Tibial nerve (tissue), 4 donors: ENCODE measurements at regions not wholly inside any gene's neighbourhood (a gene's known extent, or its start where the extent isn't known, plus 50 kb on each side); places are given as distances from the start of the nearest gene placed in this dataset.

Source experiments
- DNase-seq, 2 donors: peaks; one replicate each; pipeline ENCODE4 v3.0.0-alpha.2; 2019; ENCODE audit warnings: low spot score in 2 of 2
- H3K27ac ChIP-seq, 4 donors: fragments of 200-600 bp; sonication (generic) in 3 of 4; one replicate each; pipeline ENCODE4 v1.5.1; 2017 to 2019; ENCODE audit warnings: mild to moderate bottlenecking in 1 of 4
- H3K27me3 ChIP-seq, 2 donors: fragments of 200-600 bp; sonication (generic) in 1 of 2; one replicate each; pipeline versions ENCODE4 v1.5.1 to v1.6.0; 2017 to 2019
- H3K36me3 ChIP-seq, 3 donors: fragments of 200-600 bp; sonication (generic); one replicate each; pipeline ENCODE4 v1.5.1; 2018 to 2019
- H3K4me1 ChIP-seq, 4 donors: fragments of 200-600 bp; sonication (generic) in 3 of 4; one replicate each; pipeline ENCODE4 v1.5.1; 2017 to 2019
- H3K4me3 ChIP-seq, 4 donors: fragments of 200-600 bp; sonication (generic) in 3 of 4; one replicate each; pipeline ENCODE4 v1.5.1; 2017 to 2019; ENCODE audit warnings: mild to moderate bottlenecking in 1 of 4, moderate library complexity in 1 of 4
- H3K9me3 ChIP-seq, 4 donors: fragments of 200-600 bp; sonication (generic) in 3 of 4; one replicate each; pipeline ENCODE4 v1.5.1; 2017 to 2019
- CTCF ChIP-seq, 5 experiments: fragments of 200-600 bp in 3 of 5; fragments of 450-650 bp in 2 of 5; sonication (generic) in 3 of 5; IDR thresholded peaks; one replicate each; pipeline ENCODE4 v1.5.1; 2016 to 2019; ENCODE audit warnings: antibody characterized with exemption in 5 of 5, mild to moderate bottlenecking in 3 of 5, moderate library complexity in 2 of 5
- EP300 ChIP-seq, 2 donors: sonication (generic); formaldehyde crosslinking; IDR thresholded peaks; one replicate each; pipeline ENCODE4 v1.6.1; 2017; ENCODE audit warnings: antibody characterized with exemption in 2 of 2, mild to moderate bottlenecking in 1 of 2
- POLR2A ChIP-seq, 2 donors: fragments of 450-650 bp; IDR thresholded peaks; one replicate each; pipeline ENCODE4 v1.6.1; 2017; ENCODE audit warnings: antibody characterized with exemption in 2 of 2, mild to moderate bottlenecking in 2 of 2, moderate library complexity in 2 of 2
- WGBS, 2 donors: methylation state at CpG; one replicate each; pipeline ENCODE4 v1.1.5; 2018; 5-methylcytosine and 5-hydroxymethylcytosine counted together

GRCh38 chr5:124474528-124475215, 271.8 kb downstream of the ZNF608 start:
- 49 to 54% methylated on average over 3 of the region's 3 CpGs for WGBS, 2 donors
- Histone ChIP-seq H3K4me1 (no peaks in the 10 kb centered on the region), H3K27ac (no peak overlapping the region), H3K36me3 (no peaks in the 10 kb centered on the region), H3K27me3 (no peaks in the 10 kb centered on the region), H3K9me3 (no peaks in the 10 kb centered on the region), H3K4me3 (no peak overlapping the region)
- DNase-seq, result no peak
- TF ChIP-seq POLR2A (IDR thresholded peaks at IDR 0.05) (no peak), EP300 (IDR thresholded peaks at IDR 0.05) (no peak), CTCF (IDR thresholded peaks at IDR 0.05) (no peak)

GRCh38 chr5:124468671-124469411, 277.6 kb downstream of the ZNF608 start:
- H3K36me3 ChIP-seq, result no peaks in the 10 kb centered on the region

GRCh38 chr5:124467745-124468144, 278.7 kb downstream of the ZNF608 start:
- Histone ChIP-seq H3K4me1 (peaks cover 0 to 6% (median 0%) of the 10 kb centered on the region in 4 donors), H3K27me3 (no peaks in the 10 kb centered on the region)
- 82 to 98% methylated on average over 1 of the region's 1 CpG for WGBS, 2 donors

More at GRCh38 chr5:124468671-124469411, 277.6 kb downstream of the ZNF608 start:
- no peak overlapping the region for H3K4me3 ChIP-seq
- DNase-seq, result no peak
- no peak overlapping the region for H3K27ac ChIP-seq
- no peaks in the 10 kb centered on the region for H3K9me3 ChIP-seq
- H3K27me3 ChIP-seq, result no peaks in the 10 kb centered on the region
- TF ChIP-seq CTCF (IDR thresholded peaks at IDR 0.05) (no peak), POLR2A (IDR thresholded peaks at IDR 0.05) (no peak), EP300 (IDR thresholded peaks at IDR 0.05) (no peak)
- H3K4me1 ChIP-seq, result peaks cover 0 to 6% (median 0%) of the 10 kb centered on the region in 4 donors
- WGBS, 2 donors, result 72 to 81% methylated on average over 5 of the region's 5 CpGs

GRCh38 chr5:124466011-124466410, 280.4 kb downstream of the ZNF608 start:
- TF ChIP-seq CTCF (IDR thresholded peaks at IDR 0.05), result no peak
- TF ChIP-seq POLR2A (IDR thresholded peaks at IDR 0.05), result no peak
- TF ChIP-seq EP300 (IDR thresholded peaks at IDR 0.05), result no peak
- H3K36me3 ChIP-seq, result no peaks in the 10 kb centered on the region
- no peak for DNase-seq
- peaks cover 0 to 21% (median 0%) of the 10 kb centered on the region in 4 donors for H3K4me1 ChIP-seq
- H3K27me3 ChIP-seq, result no peaks in the 10 kb centered on the region
- H3K9me3 ChIP-seq, result no peaks in the 10 kb centered on the region
- peak overlapping the region in 1 of 4 donors; percentile 15 for H3K27ac ChIP-seq
- no peak overlapping the region for H3K4me3 ChIP-seq
- 25 to 31% methylated on average over 4 of the region's 4 CpGs for WGBS, 2 donors

More at GRCh38 chr5:124467745-124468144, 278.7 kb downstream of the ZNF608 start:
- Histone ChIP-seq H3K36me3 (no peaks in the 10 kb centered on the region), H3K9me3 (no peaks in the 10 kb centered on the region), H3K27ac (no peak overlapping the region), H3K4me3 (no peak overlapping the region)
- TF ChIP-seq EP300 (IDR thresholded peaks at IDR 0.05) (no peak), POLR2A (IDR thresholded peaks at IDR 0.05) (no peak), CTCF (IDR thresholded peaks at IDR 0.05) (no peak)
- DNase-seq, result no peak

GRCh38 chr5:124463851-124464250, 282.6 kb downstream of the ZNF608 start:
- WGBS, 2 donors, result 90 to 91% methylated on average over 3 of the region's 3 CpGs
- peaks cover 0 to 3% (median 0%) of the 10 kb centered on the region in 4 donors for H3K9me3 ChIP-seq
- no peaks in the 10 kb centered on the region for H3K27me3 ChIP-seq
- H3K4me3 ChIP-seq, result no peak overlapping the region
- no peak for TF ChIP-seq CTCF (IDR thresholded peaks at IDR 0.05)
- no peak for TF ChIP-seq POLR2A (IDR thresholded peaks at IDR 0.05)
- no peak for TF ChIP-seq EP300 (IDR thresholded peaks at IDR 0.05)
- no peak overlapping the region for H3K27ac ChIP-seq
- DNase-seq, result no peak
- H3K36me3 ChIP-seq, result no peaks in the 10 kb centered on the region
- peaks cover 0 to 21% (median 0%) of the 10 kb centered on the region in 4 donors for H3K4me1 ChIP-seq
